Left ventricle myocardium inferior (tissue), 1 donor: ENCODE measurements at regions not wholly inside any gene's neighbourhood (a gene's known extent, or its start where the extent isn't known, plus 50 kb on each side); places are given as distances from the start of the nearest gene placed in this dataset.

Experiments used
- DNase-seq: peaks from one replicate; pipeline ENCODE4 v3.0.0-alpha.2; 2020
- H3K27ac ChIP-seq: fragments of 200-600 bp; replicated peaks from 2 replicates; pipeline ENCODE4 v1.8.0; 2021
- H3K27me3 ChIP-seq: fragments of 200-600 bp; 2 replicates; pipeline ENCODE4 v1.8.0; 2021; ENCODE audit warnings: low read depth
- H3K36me3 ChIP-seq: fragments of 200-600 bp; 2 replicates; pipeline ENCODE4 v1.8.0; 2021
- H3K4me1 ChIP-seq: fragments of 200-600 bp; 2 replicates; pipeline ENCODE4 v1.8.0; 2021
- H3K4me3 ChIP-seq: fragments of 200-600 bp; 2 replicates; pipeline ENCODE4 v1.8.0; 2021; ENCODE audit warnings: mild to moderate bottlenecking, moderate library complexity
- H3K9me3 ChIP-seq: fragments of 200-600 bp; replicated peaks from 2 replicates; pipeline ENCODE4 v1.8.0; 2021
- intact Hi-C: fragments of 100-400 bp; cut with micrococcal nuclease; formaldehyde crosslinking; loops from one replicate; pipeline ENCODE4 v1.11.0; 2022
- TF ChIP-seq, protein P1 (sequence below): fragments of 200-600 bp; IDR thresholded peaks from 2 replicates; pipeline ENCODE4 v1.8.0; 2021; ENCODE audit warnings: antibody characterized with exemption, mild to moderate bottlenecking, borderline replicate concordance
- donor health status: DM: no; HTN: yes; CAD: no; lungs with severe emphysema.

- no peak overlapping the region for H3K27ac ChIP-seq
Observed at GRCh38 chr12:59850268-59850667, 254.4 kb downstream of the SLC16A7 start.

DNA sequence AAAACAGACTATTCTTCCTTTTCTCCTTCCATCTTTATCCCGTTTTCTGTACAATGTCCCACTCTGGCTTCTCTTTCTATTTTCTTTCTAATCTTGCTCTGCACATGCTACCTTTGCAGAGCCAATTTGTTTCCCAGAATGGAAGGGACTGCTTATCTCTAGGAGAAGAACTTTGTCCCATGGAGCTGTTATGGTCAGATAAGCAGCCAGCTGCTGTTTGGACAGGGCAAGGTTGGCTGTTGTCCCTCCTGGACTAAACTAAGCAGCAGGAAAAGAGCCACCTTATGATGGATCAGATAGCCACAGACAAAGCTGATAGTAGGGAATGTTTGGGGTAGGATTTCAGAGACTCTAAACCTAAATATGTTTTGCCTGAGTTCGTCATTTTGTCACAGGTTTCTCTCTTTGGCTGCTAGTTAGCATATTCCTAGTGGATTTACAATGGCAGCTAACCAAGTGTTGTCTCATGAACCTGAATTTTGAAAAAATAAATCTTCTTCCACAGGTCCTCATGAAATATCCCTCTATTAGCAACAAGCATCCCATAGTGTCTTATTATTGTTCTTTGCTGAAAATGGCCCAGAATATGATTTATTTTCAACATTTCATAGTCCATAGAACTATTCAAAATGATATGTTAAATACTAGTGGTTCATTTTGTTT, 262.8 kb downstream of the SLC16A7 start:
- Histone ChIP-seq H3K4me1 (no peaks in the 10 kb centered on the region), H3K36me3 (no peaks in the 10 kb centered on the region), H3K27ac (no peak overlapping the region), H3K27me3 (no peaks in the 10 kb centered on the region), H3K9me3 (peaks cover 43% of the 10 kb centered on the region), H3K4me3 (no peak overlapping the region)
- DNase-seq: no peak
- TF ChIP-seq, protein P1, sequence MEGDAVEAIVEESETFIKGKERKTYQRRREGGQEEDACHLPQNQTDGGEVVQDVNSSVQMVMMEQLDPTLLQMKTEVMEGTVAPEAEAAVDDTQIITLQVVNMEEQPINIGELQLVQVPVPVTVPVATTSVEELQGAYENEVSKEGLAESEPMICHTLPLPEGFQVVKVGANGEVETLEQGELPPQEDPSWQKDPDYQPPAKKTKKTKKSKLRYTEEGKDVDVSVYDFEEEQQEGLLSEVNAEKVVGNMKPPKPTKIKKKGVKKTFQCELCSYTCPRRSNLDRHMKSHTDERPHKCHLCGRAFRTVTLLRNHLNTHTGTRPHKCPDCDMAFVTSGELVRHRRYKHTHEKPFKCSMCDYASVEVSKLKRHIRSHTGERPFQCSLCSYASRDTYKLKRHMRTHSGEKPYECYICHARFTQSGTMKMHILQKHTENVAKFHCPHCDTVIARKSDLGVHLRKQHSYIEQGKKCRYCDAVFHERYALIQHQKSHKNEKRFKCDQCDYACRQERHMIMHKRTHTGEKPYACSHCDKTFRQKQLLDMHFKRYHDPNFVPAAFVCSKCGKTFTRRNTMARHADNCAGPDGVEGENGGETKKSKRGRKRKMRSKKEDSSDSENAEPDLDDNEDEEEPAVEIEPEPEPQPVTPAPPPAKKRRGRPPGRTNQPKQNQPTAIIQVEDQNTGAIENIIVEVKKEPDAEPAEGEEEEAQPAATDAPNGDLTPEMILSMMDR: no peak
- intact Hi-C loops: no loop called here

More at GRCh38 chr12:59850268-59850667, 254.4 kb downstream of the SLC16A7 start:
- no peaks in the 10 kb centered on the region for H3K36me3 ChIP-seq
- DNase-seq: no peak
- no peaks in the 10 kb centered on the region for H3K27me3 ChIP-seq
- H3K9me3 ChIP-seq: peaks cover 14% of the 10 kb centered on the region
- H3K4me1 ChIP-seq: no peaks in the 10 kb centered on the region
- no peak overlapping the region for H3K4me3 ChIP-seq
- intact Hi-C loops: no loop called here
- TF ChIP-seq, protein P1: no peak

GRCh38 chr12:59859171-59859510, 263.3 kb downstream of the SLC16A7 start:
- TF ChIP-seq, protein P1: no peak
- Histone ChIP-seq H3K27me3 (no peaks in the 10 kb centered on the region), H3K4me3 (no peak overlapping the region), H3K27ac (no peak overlapping the region), H3K9me3 (peaks cover 40% of the 10 kb centered on the region), H3K36me3 (no peaks in the 10 kb centered on the region), H3K4me1 (no peaks in the 10 kb centered on the region)
- DNase-seq: no peak
- intact Hi-C loops: no loop called here

DNA sequence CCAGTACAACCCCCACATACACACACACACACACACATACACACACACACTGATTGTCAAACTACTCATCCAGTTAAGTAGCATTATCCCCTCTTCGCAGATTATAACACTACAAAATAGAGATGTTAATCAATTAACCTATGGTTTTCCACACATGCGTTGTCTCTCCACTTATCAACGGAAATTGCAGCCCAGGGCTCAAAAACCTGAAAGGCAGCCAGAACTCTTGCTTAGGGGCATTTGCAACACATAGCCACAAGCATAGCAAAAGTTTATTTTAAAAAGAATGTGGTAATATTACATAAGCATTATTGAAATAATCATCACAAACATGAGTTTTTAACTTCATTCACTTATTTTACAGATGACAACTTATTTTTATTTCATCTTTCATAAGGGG, 265.8 kb downstream of the SLC16A7 start:
- Histone ChIP-seq H3K27ac (no peak overlapping the region), H3K4me3 (no peak overlapping the region), H3K27me3 (no peaks in the 10 kb centered on the region), H3K36me3 (no peaks in the 10 kb centered on the region), H3K4me1 (no peaks in the 10 kb centered on the region), H3K9me3 (peaks cover 20% of the 10 kb centered on the region)
- intact Hi-C loops: no loop called here
- TF ChIP-seq, protein P1: no peak
- no peak for DNase-seq

DNA sequence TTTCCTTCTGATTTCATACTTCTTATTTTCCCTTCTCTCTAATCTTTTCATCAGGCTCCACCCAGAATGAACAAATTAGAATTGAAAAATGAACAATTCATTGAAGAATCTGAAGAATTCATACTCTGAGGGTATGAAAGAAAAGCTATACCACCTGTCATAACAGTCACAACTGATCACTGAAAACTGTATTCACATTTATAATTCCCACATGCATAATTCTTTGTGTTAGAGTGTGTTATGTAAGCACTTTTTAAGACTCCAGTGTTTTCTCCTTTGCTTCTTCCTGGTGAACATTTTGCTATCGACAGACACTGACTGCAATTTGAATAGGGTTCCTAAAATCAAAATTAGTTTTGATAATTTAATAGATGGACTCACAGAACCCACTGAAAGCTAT, 271.2 kb downstream of the SLC16A7 start:
- H3K9me3 ChIP-seq: no peaks in the 10 kb centered on the region
- H3K27ac ChIP-seq: no peak overlapping the region
- no peak overlapping the region for H3K4me3 ChIP-seq
- no peaks in the 10 kb centered on the region for H3K36me3 ChIP-seq
- no peaks in the 10 kb centered on the region for H3K27me3 ChIP-seq
- no peak for DNase-seq
- intact Hi-C loops: no loop called here
- TF ChIP-seq, protein P1: no peak
- no peaks in the 10 kb centered on the region for H3K4me1 ChIP-seq
